CD8-positive, alpha-beta memory T cell (primary cell): ENCODE measurements at regions not wholly inside any gene's neighbourhood (a gene's known extent, or its start where the extent isn't known, plus 50 kb on each side); places are given as distances from the start of the nearest gene placed in this dataset.
"Not testable (repeated sequence)": the region's sequence is repeated elsewhere in the genome, so short reads cannot be mapped to it uniquely, and the experiment has no call there.

Experiments used
- CTCF ChIA-PET: fragments of 350-600 bp; sonication (Branson Sonifier 250); formaldehyde crosslinking; loops from one replicate; lab custom pipeline; 2021; ENCODE audit warnings: antibody characterized with exemption; lab: Charles Lee
- POLR2A ChIA-PET: fragments of 350-600 bp; sonication (Branson Sonifier 250); formaldehyde crosslinking; loops from one replicate; lab custom pipeline; 2021; ENCODE audit warnings: antibody characterized with exemption; lab: Charles Lee
- DNase-seq, 5 donors: peaks; one replicate each; pipeline versions ENCODE4 v3.0.0 to v3.0.0-alpha.2; 2020 to 2022; ENCODE audit warnings: mixed read lengths in 1 of 5
- H3K27ac ChIP-seq: one replicate; pipeline ENCODE4 v1.7.0; 2013; ENCODE audit warnings: low read depth, mild to moderate bottlenecking, low read length, moderate library complexity
- H3K27me3 ChIP-seq: 2 replicates; pipeline ENCODE4 v1.7.0; 2013; ENCODE audit warnings: low read length, mild to moderate bottlenecking; ENCODE audit not compliant: insufficient read depth, poor library complexity, severe bottlenecking
- H3K36me3 ChIP-seq: 2 replicates; pipeline ENCODE4 v1.7.0; 2013; ENCODE audit warnings: mild to moderate bottlenecking, low read length, moderate library complexity; ENCODE audit not compliant: insufficient read depth
- H3K4me1 ChIP-seq: 2 replicates; pipeline ENCODE4 v1.7.0; 2013; ENCODE audit warnings: mild to moderate bottlenecking, low read length, moderate library complexity; ENCODE audit not compliant: insufficient read depth
- H3K4me3 ChIP-seq: 2 replicates; pipeline ENCODE4 v1.7.0; 2013; ENCODE audit warnings: mild to moderate bottlenecking, low read length
- H3K9me3 ChIP-seq: 2 replicates; pipeline ENCODE4 v1.7.0; 2013; ENCODE audit warnings: mild to moderate bottlenecking, low read length
- H3K27ac Mint-ChIP-seq, 8 donors: one replicate each; pipeline ENCODE4 v1.8.0; 2020 to 2021; ENCODE audit warnings: mixed read lengths in 8 of 8, mild to moderate bottlenecking in 6 of 8, inconsistent platforms in 3 of 8, moderate library complexity in 3 of 8
- H3K27me3 Mint-ChIP-seq, 2 donors: one replicate each; pipeline ENCODE4 v1.8.0; 2020 to 2021; ENCODE audit warnings: mixed read lengths in 2 of 2, mild to moderate bottlenecking in 1 of 2, moderate library complexity in 1 of 2
- H3K36me3 Mint-ChIP-seq, 3 donors: one replicate each; pipeline ENCODE4 v1.8.0; 2020 to 2021; ENCODE audit warnings: mixed read lengths in 3 of 3, inconsistent platforms in 1 of 3, mild to moderate bottlenecking in 1 of 3
- H3K4me1 Mint-ChIP-seq, 3 donors: one replicate each; pipeline ENCODE4 v1.8.0; 2020 to 2021; ENCODE audit warnings: mixed read lengths in 3 of 3, inconsistent platforms in 1 of 3, mild to moderate bottlenecking in 1 of 3
- H3K4me3 Mint-ChIP-seq, 7 donors: one replicate each; pipeline ENCODE4 v1.8.0; 2020 to 2021; ENCODE audit warnings: mixed read lengths in 7 of 7, mild to moderate bottlenecking in 6 of 7, moderate library complexity in 4 of 7, inconsistent platforms in 2 of 7
- H3K9me3 Mint-ChIP-seq, 5 donors: one replicate each; pipeline ENCODE4 v1.8.0; 2020 to 2022; ENCODE audit warnings: mixed read lengths in 5 of 5, mild to moderate bottlenecking in 3 of 5, moderate library complexity in 2 of 5, inconsistent platforms in 1 of 5

DNA sequence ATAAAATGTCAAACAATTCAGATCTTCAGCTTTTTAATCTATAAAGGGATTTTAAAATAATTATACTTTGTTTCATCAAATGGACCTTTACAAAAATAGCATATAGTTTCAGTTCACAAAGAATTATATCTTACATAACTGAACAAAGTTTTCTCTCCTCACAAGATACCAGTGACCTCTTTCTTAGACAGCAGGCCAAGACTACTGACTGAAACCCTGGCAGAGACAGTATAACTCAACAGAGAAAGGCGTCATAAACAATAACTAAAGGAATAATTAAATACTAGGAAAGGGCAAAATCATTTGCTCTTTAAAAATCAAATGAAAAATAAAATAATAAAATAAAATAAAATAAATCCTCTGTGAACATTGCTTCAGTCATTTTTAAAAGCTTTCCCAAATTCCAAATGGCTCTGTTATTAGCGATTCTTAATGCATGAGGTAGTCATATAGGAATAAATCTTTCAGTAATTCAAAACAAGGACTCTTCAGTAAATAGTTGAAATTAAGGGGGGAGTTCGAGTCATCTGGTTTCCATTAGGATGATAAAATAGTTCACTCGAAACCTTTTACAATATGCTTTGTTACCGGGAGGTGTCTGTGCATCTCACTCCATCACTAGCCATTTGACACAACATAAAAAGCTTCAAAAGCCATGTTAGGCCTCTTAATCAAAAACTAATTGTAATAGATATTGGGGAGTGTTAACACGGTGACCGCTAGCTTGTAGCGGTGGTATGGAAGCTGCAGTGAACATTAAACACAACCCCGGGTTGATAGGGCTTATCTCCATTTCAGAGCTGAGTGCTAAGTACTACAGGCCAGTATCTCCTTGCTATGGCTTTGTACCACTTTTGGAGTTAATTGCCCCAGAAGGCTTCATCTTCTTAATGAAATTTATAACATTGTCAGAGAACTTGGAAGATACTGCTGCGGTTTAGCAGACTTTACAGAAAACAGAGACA, 142.9 kb upstream of the NR2F2 start:
- no peaks in the 10 kb centered on the region for H3K27me3 ChIP-seq
- peaks cover 0 to 2% (median 0%) of the 10 kb centered on the region in 3 donors for H3K36me3 Mint-ChIP-seq
- H3K27ac Mint-ChIP-seq: no peak overlapping the region
- H3K9me3 Mint-ChIP-seq: peaks cover 0 to 2% (median 0%) of the 10 kb centered on the region in 5 donors
- no peaks in the 10 kb centered on the region for H3K9me3 ChIP-seq
- no peaks in the 10 kb centered on the region for H3K4me1 Mint-ChIP-seq
- no peak overlapping the region for H3K4me3 Mint-ChIP-seq
- no peaks in the 10 kb centered on the region for H3K36me3 ChIP-seq
- POLR2A ChIA-PET: no interaction called here
- no peaks in the 10 kb centered on the region for H3K4me1 ChIP-seq
- no peak for DNase-seq
- CTCF ChIA-PET: no interaction called here
- peaks cover 0 to 1% of the 10 kb centered on the region in 2 donors for H3K27me3 Mint-ChIP-seq
- H3K4me3 ChIP-seq: no peak overlapping the region
- H3K27ac ChIP-seq: no peak overlapping the region

DNA sequence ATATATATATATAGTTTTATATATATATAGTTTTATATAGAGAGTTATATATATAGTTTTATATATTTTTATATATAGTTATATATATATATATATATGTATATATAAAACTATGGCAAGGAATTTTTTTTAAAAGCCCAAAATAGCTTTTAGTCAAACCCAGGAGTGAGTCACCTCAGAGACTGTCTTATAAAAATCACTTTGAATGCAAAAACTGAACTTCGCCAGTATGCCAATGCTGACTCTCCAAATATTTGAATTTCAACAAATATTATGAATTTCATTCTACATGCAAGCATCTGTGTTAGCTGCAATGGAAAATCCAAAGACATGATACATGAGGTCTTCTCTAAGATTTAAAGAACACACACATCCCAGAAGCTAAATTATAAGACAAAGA, 132.8 kb upstream of the NR2F2 start:
- CTCF ChIA-PET: no interaction called here
- Histone ChIP-seq H3K27ac (no peak overlapping the region), H3K36me3 (no peaks in the 10 kb centered on the region), H3K9me3 (no peaks in the 10 kb centered on the region), H3K4me1 (no peaks in the 10 kb centered on the region), H3K4me3 (no peak overlapping the region), H3K27me3 (no peaks in the 10 kb centered on the region)
- no peak for DNase-seq
- Mint-ChIP-seq H3K36me3 (peaks cover 0 to 6% (median 0%) of the 10 kb centered on the region in 3 donors), H3K27me3 (peaks cover 2 to 16% of the 10 kb centered on the region in 2 donors), H3K4me1 (no peaks in the 10 kb centered on the region), H3K9me3 (peaks cover 0 to 11% (median 8%) of the 10 kb centered on the region in 5 donors), H3K27ac (no peak overlapping the region), H3K4me3 (no peak overlapping the region)
- POLR2A ChIA-PET: no interaction called here

GRCh38 chr15:96199111-96199510, 131.4 kb upstream of the NR2F2 start:
- H3K36me3 ChIP-seq: no peaks in the 10 kb centered on the region
- no peak for DNase-seq
- peaks cover 2 to 16% of the 10 kb centered on the region in 2 donors for H3K27me3 Mint-ChIP-seq
- H3K4me3 ChIP-seq: no peak overlapping the region
- H3K9me3 ChIP-seq: no peaks in the 10 kb centered on the region
- ChIA-PET POLR2A (no interaction called here), CTCF (no interaction called here)
- H3K27ac ChIP-seq: no peak overlapping the region
- no peak overlapping the region for H3K27ac Mint-ChIP-seq
- H3K27me3 ChIP-seq: no peaks in the 10 kb centered on the region
- no peaks in the 10 kb centered on the region for H3K4me1 Mint-ChIP-seq
- H3K9me3 Mint-ChIP-seq: peaks cover 0 to 10% (median 8%) of the 10 kb centered on the region in 5 donors
- H3K4me3 Mint-ChIP-seq: no peak overlapping the region
- no peaks in the 10 kb centered on the region for H3K4me1 ChIP-seq
- H3K36me3 Mint-ChIP-seq: peaks cover 0 to 6% (median 0%) of the 10 kb centered on the region in 3 donors

DNA sequence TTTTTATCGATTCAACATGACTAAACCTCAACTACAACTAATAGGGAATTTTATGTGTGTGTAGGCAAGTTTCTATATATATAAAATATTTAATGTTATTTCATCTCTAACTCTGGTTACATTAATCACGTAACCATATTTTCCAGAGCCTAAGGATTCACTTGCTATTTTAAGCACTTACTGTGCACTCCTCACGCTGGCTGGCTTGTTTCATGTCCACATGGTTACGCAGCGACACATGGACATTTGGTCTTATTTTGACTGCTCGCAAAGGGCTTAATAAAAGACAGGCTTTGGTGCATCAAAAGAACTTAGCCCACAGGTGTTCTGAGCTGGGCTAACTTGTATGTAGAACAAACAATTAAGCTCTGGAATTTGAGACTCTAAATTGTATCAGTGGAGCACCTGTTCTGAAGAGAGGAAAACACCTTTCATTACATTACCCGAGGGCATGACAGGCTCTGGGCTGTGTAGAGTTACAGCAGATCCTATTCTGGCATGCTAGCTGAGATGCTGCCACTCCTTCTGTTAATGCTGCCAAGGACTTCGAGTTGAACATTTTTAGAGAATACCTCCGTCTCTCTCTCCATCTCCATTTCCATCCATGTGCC, 130.0 kb upstream of the NR2F2 start:
- H3K27me3 ChIP-seq: no peaks in the 10 kb centered on the region
- H3K4me1 Mint-ChIP-seq: no peaks in the 10 kb centered on the region
- no peak for DNase-seq
- no peaks in the 10 kb centered on the region for H3K4me1 ChIP-seq
- no peaks in the 10 kb centered on the region for H3K9me3 ChIP-seq
- peaks cover 0 to 6% (median 0%) of the 10 kb centered on the region in 3 donors for H3K36me3 Mint-ChIP-seq
- H3K27ac ChIP-seq: no peak overlapping the region
- H3K27ac Mint-ChIP-seq: no peak overlapping the region
- POLR2A ChIA-PET: no interaction called here
- H3K9me3 Mint-ChIP-seq: peaks cover 5 to 13% (median 6%) of the 10 kb centered on the region in 5 donors
- no peaks in the 10 kb centered on the region for H3K36me3 ChIP-seq
- H3K4me3 ChIP-seq: no peak overlapping the region
- no peak overlapping the region for H3K4me3 Mint-ChIP-seq
- CTCF ChIA-PET: no interaction called here
- H3K27me3 Mint-ChIP-seq: peaks cover 2 to 16% of the 10 kb centered on the region in 2 donors

GRCh38 chr15:96201696-96202095, 128.8 kb upstream of the NR2F2 start:
- CTCF ChIA-PET: no interaction called here
- H3K9me3 Mint-ChIP-seq: peaks cover 6 to 14% (median 13%) of the 10 kb centered on the region in 5 donors
- no peaks in the 10 kb centered on the region for H3K9me3 ChIP-seq
- DNase-seq: no peak
- H3K36me3 Mint-ChIP-seq: peaks cover 0 to 6% (median 0%) of the 10 kb centered on the region in 3 donors
- peak overlapping the region in 1 of 8 donors; percentile 79 for H3K27ac Mint-ChIP-seq
- H3K4me3 Mint-ChIP-seq: no peak overlapping the region
- H3K27me3 Mint-ChIP-seq: peaks cover 2 to 13% of the 10 kb centered on the region in 2 donors
- POLR2A ChIA-PET: no interaction called here
- no peak overlapping the region for H3K27ac ChIP-seq
- H3K4me1 Mint-ChIP-seq: no peaks in the 10 kb centered on the region
- no peaks in the 10 kb centered on the region for H3K36me3 ChIP-seq
- no peaks in the 10 kb centered on the region for H3K27me3 ChIP-seq
- no peaks in the 10 kb centered on the region for H3K4me1 ChIP-seq
- no peak overlapping the region for H3K4me3 ChIP-seq

DNA sequence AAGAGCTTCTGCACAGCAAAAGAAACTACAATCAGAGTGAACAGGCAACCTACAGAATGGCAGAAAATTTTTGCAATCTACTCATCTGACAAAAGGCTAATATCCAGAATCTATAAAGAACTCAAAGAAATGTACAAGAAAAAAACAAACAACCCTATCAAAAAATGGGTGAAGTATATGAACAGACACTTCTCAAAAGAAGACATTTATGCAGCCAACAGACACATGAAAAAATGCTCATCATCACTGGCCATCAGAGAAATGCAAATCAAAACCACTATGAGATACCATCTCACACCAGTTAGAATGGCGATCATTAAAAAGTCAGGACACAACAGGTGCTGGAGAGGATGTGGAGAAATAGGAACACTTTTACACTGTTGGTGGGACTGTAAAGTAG, 124.9 kb upstream of the NR2F2 start:
- DNase-seq, H3K27ac ChIP-seq, H3K27me3 ChIP-seq, H3K4me1 ChIP-seq, POLR2A ChIA-PET, CTCF ChIA-PET, H3K9me3 ChIP-seq, H3K4me1 Mint-ChIP-seq, H3K27ac Mint-ChIP-seq, H3K4me3 Mint-ChIP-seq, H3K4me3 ChIP-seq, H3K36me3 Mint-ChIP-seq, H3K27me3 Mint-ChIP-seq, H3K36me3 ChIP-seq: not testable (repeated sequence)
- peaks cover 7 to 17% (median 14%) of the 10 kb centered on the region in 5 donors for H3K9me3 Mint-ChIP-seq

- Mint-ChIP-seq H3K27ac (no peak overlapping the region), H3K27me3 (peaks cover 3% of the 10 kb centered on the region in 2 donors), H3K4me1 (no peaks in the 10 kb centered on the region), H3K9me3 (peaks cover 4 to 21% (median 10%) of the 10 kb centered on the region in 5 donors), H3K36me3 (no peaks in the 10 kb centered on the region), H3K4me3 (no peak overlapping the region)
- no peaks in the 10 kb centered on the region for H3K4me1 ChIP-seq
- H3K9me3 ChIP-seq: no peaks in the 10 kb centered on the region
- ChIA-PET POLR2A (no interaction called here), CTCF (no interaction called here)
- H3K27ac ChIP-seq: no peak overlapping the region
- no peak for DNase-seq
- H3K27me3 ChIP-seq: no peaks in the 10 kb centered on the region
- H3K4me3 ChIP-seq: no peak overlapping the region
- no peaks in the 10 kb centered on the region for H3K36me3 ChIP-seq
Measured at GRCh38 chr15:96207377-96208006, 123.0 kb upstream of the NR2F2 start.

DNA sequence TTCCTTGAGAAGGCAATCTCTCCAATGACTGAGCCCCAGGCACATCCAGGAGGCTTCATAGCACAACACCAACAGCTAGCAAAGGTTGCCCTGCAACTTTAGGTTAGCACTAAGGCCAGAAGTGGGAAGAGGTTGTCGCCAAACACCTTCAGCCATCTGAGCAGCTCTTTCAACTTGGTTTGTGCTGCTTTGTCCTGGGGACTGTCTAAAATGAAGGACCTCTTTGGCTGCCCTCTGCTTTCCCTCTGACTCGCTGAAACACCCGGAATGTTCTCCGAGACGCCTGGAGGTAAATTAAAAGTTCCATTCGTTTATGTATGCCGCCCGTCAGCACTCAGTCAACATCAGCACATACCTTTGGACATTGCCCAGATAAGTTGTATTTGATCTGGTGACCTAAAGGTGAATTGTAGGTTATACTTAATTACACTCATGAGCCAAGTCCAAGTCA, 121.2 kb upstream of the NR2F2 start:
- H3K9me3 ChIP-seq: no peaks in the 10 kb centered on the region
- no peaks in the 10 kb centered on the region for H3K36me3 ChIP-seq
- ChIA-PET CTCF (no interaction called here), POLR2A (no interaction called here)
- Mint-ChIP-seq H3K27me3 (peaks cover 3% of the 10 kb centered on the region in 2 donors), H3K9me3 (peaks cover 4 to 21% (median 10%) of the 10 kb centered on the region in 5 donors), H3K4me1 (no peaks in the 10 kb centered on the region), H3K4me3 (no peak overlapping the region), H3K27ac (no peak overlapping the region), H3K36me3 (no peaks in the 10 kb centered on the region)
- no peaks in the 10 kb centered on the region for H3K27me3 ChIP-seq
- H3K4me3 ChIP-seq: no peak overlapping the region
- no peak overlapping the region for H3K27ac ChIP-seq
- DNase-seq: no peak
- H3K4me1 ChIP-seq: no peaks in the 10 kb centered on the region
